Ascending aorta (tissue), 2 donors: ENCODE measurements at regions not wholly inside any gene's neighbourhood (a gene's known extent, or its start where the extent isn't known, plus 50 kb on each side); places are given as distances from the start of the nearest gene placed in this dataset.

Experiments
- DNase-seq, 2 donors: peaks; one replicate each; pipeline ENCODE4 v3.0.0-alpha.2; 2019; ENCODE audit warnings: low spot score in 2 of 2
- H3K27ac ChIP-seq, 2 donors: fragments of 200-600 bp; sonication (generic); one replicate each; pipeline ENCODE4 v1.5.1; 2016 to 2017; ENCODE audit warnings: mild to moderate bottlenecking in 1 of 2
- H3K27me3 ChIP-seq: fragments of 200-600 bp; sonication (generic); one replicate; pipeline ENCODE4 v1.5.1; 2017
- H3K36me3 ChIP-seq, 2 donors: fragments of 200-600 bp; sonication (generic); one replicate each; pipeline ENCODE4 v1.5.1; 2016
- H3K4me1 ChIP-seq, 2 donors: fragments of 200-600 bp; sonication (generic); one replicate each; pipeline ENCODE4 v1.5.1; 2016 to 2017; ENCODE audit warnings: mild to moderate bottlenecking in 1 of 2
- H3K4me3 ChIP-seq, 2 donors: fragments of 200-600 bp; sonication (generic); one replicate each; pipeline ENCODE4 v1.5.1; 2016 to 2017; ENCODE audit warnings: mild to moderate bottlenecking in 1 of 2
- H3K9me3 ChIP-seq, 2 donors: fragments of 200-600 bp; sonication (generic); one replicate each; pipeline ENCODE4 v1.5.1; 2016
- CTCF ChIP-seq, 3 experiments: fragments of 200-600 bp in 2 of 3; fragments of 450-650 bp in 1 of 3; sonication (generic) in 2 of 3; IDR thresholded peaks; one replicate each; pipeline ENCODE4 v1.5.1; 2016 to 2019; ENCODE audit warnings: antibody characterized with exemption in 3 of 3, mild to moderate bottlenecking in 1 of 3, moderate library complexity in 1 of 3
- intact Hi-C: fragments of 100-400 bp; cut with DNase I; formaldehyde crosslinking; loops from one replicate; pipeline ENCODE4 v1.15.1; 2023

GRCh38 chr7:115117748-115118147, 195.9 kb downstream of the MDFIC start:
- no peak overlapping the region for H3K27ac ChIP-seq
- no peaks in the 10 kb centered on the region for H3K9me3 ChIP-seq
- peaks cover 0 to 4% of the 10 kb centered on the region in 2 donors for H3K4me1 ChIP-seq
- no peak overlapping the region for H3K4me3 ChIP-seq
- H3K27me3 ChIP-seq, result no peaks in the 10 kb centered on the region
- TF ChIP-seq CTCF (IDR thresholded peaks at IDR 0.05), result no peak
- intact Hi-C loops, result no loop called here
- DNase-seq, result no peak
- H3K36me3 ChIP-seq, result no peaks in the 10 kb centered on the region

GRCh38 chr7:115116773-115117715, 195.2 kb downstream of the MDFIC start:
- Histone ChIP-seq H3K27me3 (no peaks in the 10 kb centered on the region), H3K4me3 (no peak overlapping the region), H3K36me3 (no peaks in the 10 kb centered on the region), H3K9me3 (no peaks in the 10 kb centered on the region), H3K27ac (no peak overlapping the region), H3K4me1 (peaks cover 0 to 4% of the 10 kb centered on the region in 2 donors)
- DNase-seq, result no peak
- TF ChIP-seq CTCF (IDR thresholded peaks at IDR 0.05), result no peak
- intact Hi-C loops, result no loop called here

- Histone ChIP-seq H3K27ac (no peak overlapping the region), H3K27me3 (no peaks in the 10 kb centered on the region), H3K9me3 (no peaks in the 10 kb centered on the region), H3K36me3 (no peaks in the 10 kb centered on the region), H3K4me3 (no peak overlapping the region), H3K4me1 (peaks cover 0 to 4% of the 10 kb centered on the region in 2 donors)
- intact Hi-C loops, result no loop called here
- no peak for DNase-seq
- no peak for TF ChIP-seq CTCF (IDR thresholded peaks at IDR 0.05)
Observed at GRCh38 chr7:115113776-115114175, 191.9 kb downstream of the MDFIC start.

- H3K27ac ChIP-seq, result no peak overlapping the region
- H3K4me1 ChIP-seq, result peaks cover 0 to 4% of the 10 kb centered on the region in 2 donors
- no peak for TF ChIP-seq CTCF (IDR thresholded peaks at IDR 0.05)
- no peaks in the 10 kb centered on the region for H3K9me3 ChIP-seq
- intact Hi-C loops, result no loop called here
- no peak overlapping the region for H3K4me3 ChIP-seq
- H3K36me3 ChIP-seq, result no peaks in the 10 kb centered on the region
- H3K27me3 ChIP-seq, result no peaks in the 10 kb centered on the region
- no peak for DNase-seq
Observed at GRCh38 chr7:115113131-115113530, 191.2 kb downstream of the MDFIC start.

GRCh38 chr7:115110523-115110922, 188.6 kb downstream of the MDFIC start:
- no peak for TF ChIP-seq CTCF (IDR thresholded peaks at IDR 0.05)
- no peaks in the 10 kb centered on the region for H3K9me3 ChIP-seq
- DNase-seq, result no peak
- H3K36me3 ChIP-seq, result no peaks in the 10 kb centered on the region
- H3K4me3 ChIP-seq, result no peak overlapping the region
- H3K27me3 ChIP-seq, result no peaks in the 10 kb centered on the region
- intact Hi-C loops, result no loop called here
- H3K27ac ChIP-seq, result no peak overlapping the region
- H3K4me1 ChIP-seq, result peaks cover 0 to 4% of the 10 kb centered on the region in 2 donors
